SK-N-SH (cell line): ENCODE measurements at regions not wholly inside any gene's neighbourhood (a gene's known extent, or its start where the extent isn't known, plus 50 kb on each side); places are given as distances from the start of the nearest gene placed in this dataset.

Experiments
- CTCF ChIA-PET: fragments of 300-600, 350-600 bp; formaldehyde crosslinking; extraction: SDS; loops from one replicate; lab custom pipeline; 2021; lab: Yijun Ruan, JAX
- POLR2A ChIA-PET: fragments of 350-600 bp; sonication (Branson Sonifier 250); formaldehyde crosslinking; extraction: SDS; loops from one replicate; lab custom pipeline; 2020; ENCODE audit warnings: antibody characterized with exemption, inconsistent platforms; lab: Yijun Ruan, JAX
- DNase-seq: peaks from one replicate; pipeline ENCODE4 v3.0.0; 2012
- H2AFZ ChIP-seq: fragments of 200-600 bp; sonication (generic); 2 replicates; pipeline ENCODE4 v1.8.1; 2016; ENCODE audit warnings: antibody characterized with exemption, mild to moderate bottlenecking, low read depth
- H3F3A ChIP-seq: fragments of 200-600 bp; sonication (generic); replicated peaks from 2 replicates; pipeline ENCODE3; 2016; ENCODE audit warnings: antibody characterized with exemption, mild to moderate bottlenecking; ENCODE audit not compliant: insufficient read depth
- H3K27ac ChIP-seq, 2 experiments: fragments of 200-500 bp in 1 of 2; fragments of 200-600 bp in 1 of 2; sonication (Bioruptor generic) in 1 of 2; sonication (generic), shearing (Covaris generic) in 1 of 2; 2 replicates each; pipeline versions ENCODE4 v1.5.1 to v1.6.1; 2014 to 2016; ENCODE audit warnings: low read depth in 2 of 2, inconsistent platforms in 1 of 2, low read length in 1 of 2, mild to moderate bottlenecking in 1 of 2, mixed read lengths in 1 of 2
- H3K27me3 ChIP-seq: fragments of 200-600 bp; sonication (generic), shearing (Covaris generic); 2 replicates; pipeline ENCODE4 v1.6.1; 2016; ENCODE audit warnings: mixed run types; ENCODE audit not compliant: insufficient read depth
- H3K36me3 ChIP-seq, 2 experiments: fragments of 200-500 bp in 1 of 2; fragments of 200-600 bp in 1 of 2; sonication (Bioruptor generic) in 1 of 2; sonication (generic) in 1 of 2; replicated peaks in 1 of 2; 2 replicates each; pipeline versions ENCODE3 to v1.5.1; 2014 to 2016; ENCODE audit warnings: low read length in 1 of 2, mild to moderate bottlenecking in 1 of 2; ENCODE audit not compliant: insufficient read depth in 2 of 2, control insufficient read depth in 1 of 2
- H3K4me1 ChIP-seq, 2 experiments: fragments of 200-500 bp in 1 of 2; fragments of 200-600 bp in 1 of 2; sonication (Bioruptor generic) in 1 of 2; sonication (generic), shearing (Covaris generic) in 1 of 2; 2 replicates each; pipeline versions ENCODE4 v1.5.1 to v1.6.1; 2014 to 2016; ENCODE audit warnings: low read depth in 1 of 2, low read length in 1 of 2, mixed run types in 1 of 2; ENCODE audit not compliant: insufficient read depth in 2 of 2, control insufficient read depth in 1 of 2
- H3K4me2 ChIP-seq: fragments of 200-600 bp; sonication (generic), shearing (Covaris generic); 2 replicates; pipeline ENCODE4 v1.6.1; 2017; ENCODE audit warnings: mixed run types
- H3K4me3 ChIP-seq, 2 experiments: fragments of 200-500 bp in 1 of 2; fragments of 200-600 bp in 1 of 2; sonication (Bioruptor generic) in 1 of 2; sonication (generic), shearing (Covaris generic) in 1 of 2; 2 replicates each; pipeline versions ENCODE4 v1.5.1 to v1.8.1; 2014 to 2016; ENCODE audit warnings: low read depth in 2 of 2, inconsistent platforms in 1 of 2, low read length in 1 of 2, mild to moderate bottlenecking in 1 of 2, mixed read lengths in 1 of 2, moderate library complexity in 1 of 2
- H3K79me2 ChIP-seq: fragments of 200-600 bp; sonication (generic); 2 replicates; pipeline ENCODE4 v1.8.1; 2017; ENCODE audit warnings: mild to moderate bottlenecking; ENCODE audit not compliant: insufficient read depth
- H3K9ac ChIP-seq: fragments of 200-600 bp; sonication (generic); 2 replicates; pipeline ENCODE4 v1.6.1; 2017; ENCODE audit warnings: mixed run types
- H3K9me2 ChIP-seq: fragments of 200-600 bp; sonication (generic); 2 replicates; pipeline ENCODE4 v1.6.1; 2017; ENCODE audit warnings: mixed run types
- H3K9me3 ChIP-seq: fragments of 200-600 bp; sonication (generic); 2 replicates; pipeline ENCODE4 v1.6.1; 2017; ENCODE audit warnings: mixed run types, mild to moderate bottlenecking, moderate library complexity
- H4K20me1 ChIP-seq: fragments of 200-600 bp; sonication (generic); 2 replicates; pipeline ENCODE4 v1.6.1; 2017; ENCODE audit warnings: mild to moderate bottlenecking, mixed run types; ENCODE audit not compliant: insufficient read depth
- CHD2 ChIP-seq: fragments of 150-350 bp; IDR thresholded peaks from 2 replicates; pipeline ENCODE4 v1.6.1; 2018; ENCODE audit warnings: low read length; ENCODE audit not compliant: partially characterized antibody
- CTCF ChIP-seq: fragments of 200-600 bp; sonication (generic); IDR thresholded peaks from 2 replicates; pipeline ENCODE4 v1.6.1; 2017; ENCODE audit warnings: antibody characterized with exemption, mild to moderate bottlenecking, moderate library complexity
- EP300 ChIP-seq, 2 experiments: IDR thresholded peaks; 2 replicates each; pipeline versions ENCODE4 v1.4.0 to v1.6.1; 2012; ENCODE audit warnings: borderline replicate concordance in 1 of 2, low read depth in 1 of 2, low read length in 1 of 2
- GABPA ChIP-seq: IDR thresholded peaks from 2 replicates; pipeline ENCODE4 v1.4.0; 2012; ENCODE audit warnings: low read depth, mild to moderate bottlenecking
- IRF3 ChIP-seq: fragments of 150-350 bp; IDR thresholded peaks from 2 replicates; pipeline ENCODE4 v1.6.1; 2016; ENCODE audit warnings: mild to moderate bottlenecking, low read depth, low read length
- JUND ChIP-seq: IDR thresholded peaks from 2 replicates; pipeline ENCODE4 v1.4.0; 2012
- MEF2A ChIP-seq: IDR thresholded peaks from 2 replicates; pipeline ENCODE4 v1.4.0; 2012; ENCODE audit warnings: low read depth, borderline replicate concordance
- POLR2AphosphoS5 ChIP-seq: IDR thresholded peaks from 2 replicates; pipeline ENCODE4 v1.6.1; 2012; ENCODE audit warnings: low read depth, low read length
- RAD21 ChIP-seq: IDR thresholded peaks from 2 replicates; pipeline ENCODE4 v1.6.1; 2012; ENCODE audit warnings: mild to moderate bottlenecking, low read length
- RFX5 ChIP-seq: IDR thresholded peaks from 2 replicates; pipeline ENCODE4 v1.6.1; 2012; ENCODE audit warnings: mild to moderate bottlenecking, improper control_type of control experiment, low read length
- SMC3 ChIP-seq: IDR thresholded peaks from 2 replicates; pipeline ENCODE4 v1.6.1; 2012; ENCODE audit warnings: low read depth, low read length, improper control_type of control experiment
- TCF12 ChIP-seq: IDR thresholded peaks from 2 replicates; pipeline ENCODE4 v1.4.0; 2012
- ZBTB33 ChIP-seq: IDR thresholded peaks from 2 replicates; pipeline ENCODE4 v1.4.0; 2012; ENCODE audit warnings: low read depth, borderline replicate concordance
- WGBS: methylation state at CpG from one replicate; pipeline ENCODE4 v1.1.6; 2017; ENCODE audit warnings: low lambda C conversion rate; 5-methylcytosine and 5-hydroxymethylcytosine counted together

GRCh38 chr2:15850534-15850933 is 89.8 kb upstream of the MYCN start:
- H3K4me3 ChIP-seq, result no peak overlapping the region
- no peak overlapping the region for H3K27ac ChIP-seq
- H3K9ac ChIP-seq, result no peak overlapping the region
- H3K4me2 ChIP-seq, result no peak overlapping the region
- TF ChIP-seq JUND (no peak), RFX5 (no peak), TCF12 (no peak), MEF2A (no peak), ZBTB33 (no peak)
- H3F3A ChIP-seq, result no peaks in the 10 kb centered on the region
- no peaks in the 10 kb centered on the region for H4K20me1 ChIP-seq
- peaks cover 10% of the 10 kb centered on the region; the same call in 1 of the 2 replicates for H3K9me3 ChIP-seq
- H3K79me2 ChIP-seq, result no peaks in the 10 kb centered on the region
- ChIA-PET CTCF (interaction anchor here (0.6 to 1.5 kb wide), 4 partner anchors 13 to 1766 kb away, joined by 3 to 5 read pairs (median 3); partner anchors contain the start of gene MYCN), POLR2A (no interaction called here)
- H2AFZ ChIP-seq, result no peak overlapping the region
- 62% methylated on average over 1 of the region's 1 CpG for WGBS
- DNase-seq, result no peak
- H3K36me3 ChIP-seq, result no peaks in the 10 kb centered on the region
- no peaks in the 10 kb centered on the region for H3K27me3 ChIP-seq
- H3K4me1 ChIP-seq, result peaks cover 0 to 14% of the 10 kb centered on the region in 2 experiments; a peak in 1 of 4 replicates
- H3K9me2 ChIP-seq, result no peaks in the 10 kb centered on the region

- Histone ChIP-seq H3K79me2 (no peaks in the 10 kb centered on the region), H3K27me3 (no peaks in the 10 kb centered on the region), H3K9me2 (no peaks in the 10 kb centered on the region), H3K36me3 (no peaks in the 10 kb centered on the region), H3K4me2 (no peak overlapping the region), H3K9me3 (peaks cover 10% of the 10 kb centered on the region; the same call in 1 of the 2 replicates), H3F3A (no peaks in the 10 kb centered on the region), H3K4me1 (peaks cover 0 to 7% of the 10 kb centered on the region in 2 experiments; a peak in 1 of 4 replicates), H3K27ac (no peak overlapping the region), H2AFZ (no peak overlapping the region), H3K9ac (no peak overlapping the region), H4K20me1 (no peaks in the 10 kb centered on the region), H3K4me3 (no peak overlapping the region)
- CTCF ChIA-PET, result interaction anchor here (1.2 to 1.4 kb wide), 2 partner anchors 12 to 25 kb away, joined by 3 read pairs; no protein-coding TSS in a partner anchor
- POLR2A ChIA-PET, result no interaction called here
- DNase-seq, result no peak
- TF ChIP-seq RAD21 (no peak), EP300 (IDR thresholded peaks at IDR 0.05; ENCODE audit: borderline replicate concordance in 1 of 2, low read depth in 1 of 2, low read length in 1 of 2) (no peak), POLR2AphosphoS5 (no peak), MEF2A (no peak), CTCF (no peak), GABPA (no peak), IRF3 (no peak), SMC3 (no peak), CHD2 (no peak)
- 45% methylated on average over 10 of the region's 10 CpGs for WGBS
Observed at GRCh38 chr2:15851076-15851693, 89.2 kb upstream of the MYCN start.
